Activated T-cell treated with anti-CD3 and anti-CD28 coated beads, Interleukin-2, amount 50 U/mL, for 4 hours (primary cell): ENCODE measurements at regions not wholly inside any gene's neighbourhood (a gene's known extent, or its start where the extent isn't known, plus 50 kb on each side); places are given as distances from the start of the nearest gene placed in this dataset.
"Not testable (repeated sequence)": the region's sequence is repeated elsewhere in the genome, so short reads cannot be mapped to it uniquely, and the experiment has no call there.

ENCODE experiments used
- ATAC-seq, 2 donors: fragments of 200-7000 bp; cut with Tn5 transposase; one replicate each; pipeline ENCODE4 v1.10.0; 2021
- DNase-seq: peaks from one replicate; pipeline ENCODE4 v3.0.0-alpha.2; 2020
- H3K27me3 Mint-ChIP-seq: one replicate; pipeline ENCODE4 v1.8.0; 2021; ENCODE audit warnings: low read depth, mixed read lengths
- H3K36me3 Mint-ChIP-seq: one replicate; pipeline ENCODE4 v1.8.0; 2022; ENCODE audit warnings: mixed read lengths; ENCODE audit not compliant: insufficient read depth
- H3K4me1 Mint-ChIP-seq: one replicate; pipeline ENCODE4 v1.8.0; 2021; ENCODE audit warnings: low read depth, mixed read lengths
- H3K4me3 Mint-ChIP-seq: one replicate; pipeline ENCODE4 v1.8.0; 2021; ENCODE audit warnings: mild to moderate bottlenecking, moderate library complexity, mixed read lengths
- H3K9me3 Mint-ChIP-seq: one replicate; pipeline ENCODE4 v1.8.0; 2021; ENCODE audit warnings: mixed read lengths

DNA sequence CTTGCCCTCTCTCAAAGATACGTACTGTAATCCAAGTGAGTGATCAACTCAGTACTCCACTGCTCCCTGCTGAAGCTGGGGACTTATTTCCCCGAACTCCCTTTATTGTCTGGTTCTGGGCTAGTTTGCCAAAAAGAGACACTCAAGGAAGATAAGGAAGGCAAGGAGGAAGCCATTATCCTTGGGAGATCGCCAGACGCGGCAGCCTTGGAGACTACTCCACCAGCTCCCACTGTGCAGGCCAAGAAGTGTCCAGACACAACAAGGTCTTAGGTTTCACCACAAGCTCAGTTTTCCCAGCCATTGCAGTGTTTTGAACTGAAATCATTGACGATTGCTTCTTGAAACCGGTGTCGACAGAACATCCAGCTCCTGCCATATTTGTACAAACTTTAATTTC lies 439.6 kb upstream of the UBE2E3 start:
- DNase-seq, result no peak
- no peak for ATAC-seq
- no peak overlapping the region for H3K4me3 Mint-ChIP-seq
- H3K36me3 Mint-ChIP-seq, result no peaks in the 10 kb centered on the region
- H3K9me3 Mint-ChIP-seq, result no peaks in the 10 kb centered on the region
- H3K4me1 Mint-ChIP-seq, result no peaks in the 10 kb centered on the region
- H3K27me3 Mint-ChIP-seq, result peaks cover 7% of the 10 kb centered on the region

DNA sequence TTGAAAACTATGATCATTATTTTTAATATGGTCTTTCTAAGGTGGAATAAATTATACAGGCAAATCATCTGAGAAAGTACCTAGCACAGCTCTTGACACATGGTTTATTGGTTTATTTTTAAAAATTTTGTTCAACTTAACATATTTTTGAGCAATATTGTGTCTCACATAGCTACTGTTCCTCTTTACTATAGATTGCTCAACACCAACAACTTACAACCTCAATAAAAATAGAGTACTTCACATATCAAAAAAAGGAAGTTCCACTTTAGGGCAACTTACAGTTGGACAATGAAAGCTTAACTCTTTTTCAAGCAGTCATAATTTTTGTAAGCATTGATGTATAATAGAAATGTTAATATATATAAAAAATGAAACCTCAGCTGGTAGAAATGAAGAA lies 440.9 kb upstream of the UBE2E3 start:
- no peak overlapping the region for H3K4me3 Mint-ChIP-seq
- no peaks in the 10 kb centered on the region for H3K36me3 Mint-ChIP-seq
- DNase-seq (no peak), ATAC-seq (no peak)
- no peaks in the 10 kb centered on the region for H3K9me3 Mint-ChIP-seq
- no peaks in the 10 kb centered on the region for H3K4me1 Mint-ChIP-seq
- H3K27me3 Mint-ChIP-seq, result peaks cover 2% of the 10 kb centered on the region

- no peaks in the 10 kb centered on the region for H3K4me1 Mint-ChIP-seq
- no peak for ATAC-seq
- H3K4me3 Mint-ChIP-seq, result no peak overlapping the region
- H3K27me3 Mint-ChIP-seq, result peaks cover 2% of the 10 kb centered on the region
- no peak for DNase-seq
- no peaks in the 10 kb centered on the region for H3K36me3 Mint-ChIP-seq
- no peaks in the 10 kb centered on the region for H3K9me3 Mint-ChIP-seq
Measured at GRCh38 chr2:180535289-180535688, 445.1 kb upstream of the UBE2E3 start.

GRCh38 chr2:180531787-180532186 lies 448.6 kb upstream of the UBE2E3 start:
- H3K9me3 Mint-ChIP-seq, ATAC-seq, H3K4me3 Mint-ChIP-seq, H3K4me1 Mint-ChIP-seq, DNase-seq, H3K27me3 Mint-ChIP-seq, H3K36me3 Mint-ChIP-seq: not testable (repeated sequence)

- no peak overlapping the region for H3K4me3 Mint-ChIP-seq
- no peak for DNase-seq
- no peaks in the 10 kb centered on the region for H3K9me3 Mint-ChIP-seq
- no peaks in the 10 kb centered on the region for H3K4me1 Mint-ChIP-seq
- no peaks in the 10 kb centered on the region for H3K36me3 Mint-ChIP-seq
- no peak for ATAC-seq
- H3K27me3 Mint-ChIP-seq, result no peaks in the 10 kb centered on the region
Measured at GRCh38 chr2:180524499-180524898, 455.9 kb upstream of the UBE2E3 start.

GRCh38 chr2:180523621-180524340 lies 456.6 kb upstream of the UBE2E3 start:
- no peak for ATAC-seq

DNA sequence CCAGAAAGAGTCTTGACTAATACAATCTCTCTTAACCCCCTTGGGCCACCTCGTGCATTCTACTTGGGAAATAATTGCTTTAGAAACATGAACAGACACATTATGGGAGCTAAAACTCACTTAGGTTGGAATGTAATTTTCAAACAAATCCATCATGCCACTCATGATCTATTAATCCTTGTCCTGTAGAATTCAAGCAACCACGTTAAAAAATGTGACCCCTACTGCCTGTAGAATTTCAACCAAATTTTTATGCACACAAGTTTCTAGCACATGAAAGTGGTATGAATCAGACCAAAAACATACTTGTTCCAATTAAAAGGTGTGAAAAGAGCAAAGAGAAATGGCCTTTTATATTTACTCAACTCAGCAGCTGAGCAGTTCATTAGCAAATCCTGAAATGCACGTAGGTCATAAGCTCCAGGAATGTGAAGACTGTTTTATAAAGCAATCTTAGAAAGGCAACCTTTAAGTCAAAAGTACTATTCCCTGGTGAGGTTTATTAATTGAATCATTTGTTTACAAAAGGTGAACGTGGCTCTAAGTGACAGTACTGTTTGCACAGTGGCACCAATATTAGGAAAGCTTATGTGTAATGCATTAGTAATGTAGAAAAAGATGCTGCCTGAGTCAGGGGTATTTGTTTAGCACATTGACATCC lies 459.4 kb upstream of the UBE2E3 start:
- H3K36me3 Mint-ChIP-seq, result no peaks in the 10 kb centered on the region
- H3K4me3 Mint-ChIP-seq, result no peak overlapping the region
- no peaks in the 10 kb centered on the region for H3K9me3 Mint-ChIP-seq
- H3K4me1 Mint-ChIP-seq, result no peaks in the 10 kb centered on the region
- ATAC-seq (no peak), DNase-seq (no peak)
- no peaks in the 10 kb centered on the region for H3K27me3 Mint-ChIP-seq

More at GRCh38 chr2:180523621-180524340, 456.6 kb upstream of the UBE2E3 start:
- DNase-seq, result no peak
- H3K4me3 Mint-ChIP-seq, result no peak overlapping the region
- H3K9me3 Mint-ChIP-seq, result no peaks in the 10 kb centered on the region
- no peaks in the 10 kb centered on the region for H3K27me3 Mint-ChIP-seq
- no peaks in the 10 kb centered on the region for H3K4me1 Mint-ChIP-seq
- H3K36me3 Mint-ChIP-seq, result no peaks in the 10 kb centered on the region

GRCh38 chr2:180520206-180520605 lies 460.2 kb upstream of the UBE2E3 start:
- no peak for DNase-seq
- H3K9me3 Mint-ChIP-seq, result no peaks in the 10 kb centered on the region
- no peaks in the 10 kb centered on the region for H3K4me1 Mint-ChIP-seq
- no peaks in the 10 kb centered on the region for H3K36me3 Mint-ChIP-seq
- H3K27me3 Mint-ChIP-seq, result no peaks in the 10 kb centered on the region
- no peak overlapping the region for H3K4me3 Mint-ChIP-seq
- ATAC-seq, result no peak

GRCh38 chr2:180519276-180519675 lies 461.1 kb upstream of the UBE2E3 start:
- Mint-ChIP-seq H3K27me3 (no peaks in the 10 kb centered on the region), H3K4me1 (no peaks in the 10 kb centered on the region), H3K9me3 (no peaks in the 10 kb centered on the region), H3K36me3 (no peaks in the 10 kb centered on the region), H3K4me3 (no peak overlapping the region)
- DNase-seq, result no peak
- no peak for ATAC-seq

GRCh38 chr2:180516232-180516631 lies 464.2 kb upstream of the UBE2E3 start:
- no peaks in the 10 kb centered on the region for H3K36me3 Mint-ChIP-seq
- H3K27me3 Mint-ChIP-seq, result no peaks in the 10 kb centered on the region
- H3K9me3 Mint-ChIP-seq, result no peaks in the 10 kb centered on the region
- ATAC-seq, result no peak
- no peak overlapping the region for H3K4me3 Mint-ChIP-seq
- no peak for DNase-seq
- H3K4me1 Mint-ChIP-seq, result no peaks in the 10 kb centered on the region

- no peaks in the 10 kb centered on the region for H3K36me3 Mint-ChIP-seq
- ATAC-seq (no peak), DNase-seq (no peak)
Measured at GRCh38 chr2:180513389-180513788, 467.0 kb upstream of the UBE2E3 start.

DNA sequence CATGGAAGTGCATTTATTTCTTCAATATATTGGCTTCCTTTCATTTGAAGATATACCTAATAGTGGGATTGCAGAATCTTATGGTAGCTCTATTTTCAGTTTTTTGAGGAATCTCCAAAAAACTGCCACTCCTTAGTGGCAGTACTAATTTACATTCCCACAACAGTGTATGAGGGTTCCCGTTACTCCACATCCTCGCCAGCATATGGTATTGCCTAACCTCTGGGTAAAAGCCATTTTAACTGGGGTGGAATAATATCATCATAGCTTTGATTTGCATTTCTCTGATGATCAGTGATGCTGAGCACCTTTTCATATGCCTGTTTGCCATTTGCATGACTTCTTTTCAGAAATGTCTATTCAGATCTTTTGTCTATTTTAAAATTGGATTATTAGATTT lies 471.9 kb upstream of the UBE2E3 start:
- Mint-ChIP-seq H3K4me1 (no peaks in the 10 kb centered on the region), H3K27me3 (peaks cover 2% of the 10 kb centered on the region), H3K9me3 (no peaks in the 10 kb centered on the region), H3K4me3 (no peak overlapping the region), H3K36me3 (no peaks in the 10 kb centered on the region)
- DNase-seq (no peak), ATAC-seq (no peak)

More at GRCh38 chr2:180513389-180513788, 467.0 kb upstream of the UBE2E3 start:
- Mint-ChIP-seq H3K4me3 (no peak overlapping the region), H3K4me1 (no peaks in the 10 kb centered on the region), H3K27me3 (no peaks in the 10 kb centered on the region), H3K9me3 (no peaks in the 10 kb centered on the region)

GRCh38 chr2:180507028-180507427 lies 473.4 kb upstream of the UBE2E3 start:
- DNase-seq (no peak), ATAC-seq (no peak)
- H3K36me3 Mint-ChIP-seq, result no peaks in the 10 kb centered on the region
- peaks cover 2% of the 10 kb centered on the region for H3K27me3 Mint-ChIP-seq
- H3K9me3 Mint-ChIP-seq, result no peaks in the 10 kb centered on the region
- H3K4me1 Mint-ChIP-seq, result no peaks in the 10 kb centered on the region
- no peak overlapping the region for H3K4me3 Mint-ChIP-seq

- H3K36me3 Mint-ChIP-seq, result no peaks in the 10 kb centered on the region
- DNase-seq, result no peak
- ATAC-seq, result no peak
- no peaks in the 10 kb centered on the region for H3K4me1 Mint-ChIP-seq
- no peaks in the 10 kb centered on the region for H3K9me3 Mint-ChIP-seq
- H3K4me3 Mint-ChIP-seq, result no peak overlapping the region
- peaks cover 2% of the 10 kb centered on the region for H3K27me3 Mint-ChIP-seq
Measured at GRCh38 chr2:180505203-180505602, 475.2 kb upstream of the UBE2E3 start.

GRCh38 chr2:180497621-180498152 lies 482.7 kb upstream of the UBE2E3 start:
- no peak overlapping the region for H3K4me3 Mint-ChIP-seq
- ATAC-seq (no peak), DNase-seq (no peak)
- H3K27me3 Mint-ChIP-seq, result peaks cover 5% of the 10 kb centered on the region
- no peaks in the 10 kb centered on the region for H3K36me3 Mint-ChIP-seq
- no peaks in the 10 kb centered on the region for H3K4me1 Mint-ChIP-seq
- H3K9me3 Mint-ChIP-seq, result peaks cover 6% of the 10 kb centered on the region
